AG09309 (cell line): ENCODE measurements at regions not wholly inside any gene's neighbourhood (a gene's known extent, or its start where the extent isn't known, plus 50 kb on each side); places are given as distances from the start of the nearest gene placed in this dataset.

Source experiments
- DNase-seq: peaks from one replicate; pipeline ENCODE4 v3.0.0-alpha.2; 2010; ENCODE audit warnings: low read depth
- H3K4me3 ChIP-seq: 2 replicates; pipeline ENCODE4 v1.5.1; 2011; ENCODE audit warnings: mild to moderate bottlenecking, low read depth, low read length, moderate library complexity; ENCODE audit not compliant: control insufficient read depth
- CTCF ChIP-seq: IDR thresholded peaks from 2 replicates; pipeline ENCODE4 v1.5.1; 2011; ENCODE audit warnings: mild to moderate bottlenecking, low read depth, low read length, inconsistent platforms; ENCODE audit not compliant: insufficient read depth, control insufficient read depth; ENCODE audit errors: missing control alignments

- no peak overlapping the region for H3K4me3 ChIP-seq
- no peak for TF ChIP-seq CTCF
- no peak for DNase-seq
Observed at GRCh38 chr17:77720946-77721845, 237.3 kb upstream of the TNRC6C start.

GRCh38 chr17:77721846-77722160 is 236.7 kb upstream of the TNRC6C start:
- TF ChIP-seq CTCF: no peak
- H3K4me3 ChIP-seq: no peak overlapping the region
- DNase-seq: no peak

- no peak for DNase-seq
- no peak overlapping the region for H3K4me3 ChIP-seq
- no peak for TF ChIP-seq CTCF
Observed at GRCh38 chr17:77722366-77722765, 236.1 kb upstream of the TNRC6C start.

- no peak for TF ChIP-seq CTCF
- DNase-seq: no peak
- no peak overlapping the region for H3K4me3 ChIP-seq
Observed at GRCh38 chr17:77723071-77723908, 235.2 kb upstream of the TNRC6C start.

GRCh38 chr17:77723909-77724875 is 234.3 kb upstream of the TNRC6C start:
- no peak for TF ChIP-seq CTCF
- H3K4me3 ChIP-seq: no peak overlapping the region
- DNase-seq: no peak
